D341Med (cell line): ENCODE measurements at regions not wholly inside any gene's neighbourhood (a gene's known extent, or its start where the extent isn't known, plus 50 kb on each side); places are given as distances from the start of the nearest gene placed in this dataset.
A peak's percentile ranks its signal among the peaks of the same experiment; 100 is the strongest.

Source experiments
- DNase-seq: peaks from one replicate; pipeline ENCODE4 v3.0.0; 2012; ENCODE audit warnings: low spot score

GRCh38 chr10:2858452-2858851 is 208.9 kb upstream of the PFKP start:
- DNase-seq = no peak

- no peak for DNase-seq
Measured at GRCh38 chr10:2856598-2856997, 210.8 kb upstream of the PFKP start.

GRCh38 chr10:2852574-2853323 is 214.6 kb upstream of the PFKP start:
- DNase-seq = no peak

GRCh38 chr10:2851566-2851965 is 215.8 kb upstream of the PFKP start:
- DNase-seq = no peak

- DNase-seq = no peak
Measured at GRCh38 chr10:2850202-2850601, 217.1 kb upstream of the PFKP start.

GRCh38 chr10:2844925-2845324 is 222.4 kb upstream of the PFKP start:
- no peak for DNase-seq

GRCh38 chr10:2839081-2839725 is 228.1 kb upstream of the PFKP start:
- DNase-seq = peak; percentile 58

- DNase-seq = no peak
Measured at GRCh38 chr10:2837674-2838073, 229.7 kb upstream of the PFKP start.

- no peak for DNase-seq
Measured at GRCh38 chr10:2836921-2837662, 230.3 kb upstream of the PFKP start.

GRCh38 chr10:2834214-2834613 is 233.1 kb upstream of the PFKP start:
- no peak for DNase-seq

- no peak for DNase-seq
Measured at GRCh38 chr10:2831509-2831908, 235.8 kb upstream of the PFKP start.

GRCh38 chr10:2828741-2829140 is 238.6 kb upstream of the PFKP start:
- DNase-seq = no peak

- DNase-seq = no peak
Measured at GRCh38 chr10:2826675-2827074, 240.7 kb upstream of the PFKP start.

GRCh38 chr10:2825841-2826240 is 241.5 kb upstream of the PFKP start:
- DNase-seq = no peak

GRCh38 chr10:2817940-2818636 is 249.3 kb upstream of the PFKP start:
- DNase-seq = no peak

GRCh38 chr10:2813693-2814092 is 253.7 kb upstream of the PFKP start:
- no peak for DNase-seq

- no peak for DNase-seq
Measured at GRCh38 chr10:2813286-2813685, 254.1 kb upstream of the PFKP start.

GRCh38 chr10:2812631-2813030 is 254.7 kb upstream of the PFKP start:
- DNase-seq = no peak

GRCh38 chr10:2800178-2800577 is 267.2 kb upstream of the PFKP start:
- no peak for DNase-seq

GRCh38 chr10:2798336-2799022 is 268.9 kb upstream of the PFKP start:
- DNase-seq = peak; percentile 74

GRCh38 chr10:2791774-2792443 is 275.4 kb upstream of the PFKP start:
- DNase-seq = no peak
